DOHH2 (cell line): ENCODE measurements at regions not wholly inside any gene's neighbourhood (a gene's known extent, or its start where the extent isn't known, plus 50 kb on each side); places are given as distances from the start of the nearest gene placed in this dataset.

Source experiments
- H3F3A ChIP-seq: fragments of 200-600 bp; sonication (generic), shearing (Covaris generic); 2 replicates; pipeline ENCODE4 v1.6.0; 2016; ENCODE audit warnings: antibody characterized with exemption, mild to moderate bottlenecking; ENCODE audit not compliant: control insufficient read depth, insufficient read depth
- H3K27ac ChIP-seq: fragments of 200-600 bp; sonication (generic); 2 replicates; pipeline ENCODE4 v1.5.1; 2014; ENCODE audit warnings: low read depth, mild to moderate bottlenecking, low read length, moderate library complexity
- H3K27me3 ChIP-seq: fragments of 200-600 bp; sonication (generic); 2 replicates; pipeline ENCODE4 v1.6.1; 2014; ENCODE audit warnings: mild to moderate bottlenecking, low read length, mixed read lengths; ENCODE audit not compliant: control insufficient read depth
- H3K36me3 ChIP-seq: fragments of 200-600 bp; sonication (generic); 2 replicates; pipeline ENCODE4 v1.6.1; 2014; ENCODE audit warnings: mild to moderate bottlenecking, low read length, moderate library complexity, mixed read lengths; ENCODE audit not compliant: control insufficient read depth
- H3K4me1 ChIP-seq: fragments of 200-600 bp; sonication (generic); 2 replicates; pipeline ENCODE4 v1.6.1; 2014; ENCODE audit warnings: mild to moderate bottlenecking, low read length, mixed read lengths; ENCODE audit not compliant: control insufficient read depth
- H3K4me2 ChIP-seq: fragments of 200-600 bp; sonication (generic); 2 replicates; pipeline ENCODE4 v1.6.0; 2014; ENCODE audit warnings: mild to moderate bottlenecking, low read length, moderate library complexity
- H3K4me3 ChIP-seq: fragments of 200-600 bp; sonication (generic); 2 replicates; pipeline ENCODE4 v1.5.1; 2014; ENCODE audit warnings: mild to moderate bottlenecking, low read length, mixed read lengths
- H3K79me2 ChIP-seq: fragments of 200-600 bp; sonication (generic); 2 replicates; pipeline ENCODE4 v1.6.1; 2014; ENCODE audit warnings: mild to moderate bottlenecking, low read length, mixed read lengths; ENCODE audit not compliant: control insufficient read depth
- H3K9me2 ChIP-seq: fragments of 200-600 bp; sonication (generic); replicated peaks from 2 replicates; pipeline ENCODE4 v1.6.1; 2014; ENCODE audit warnings: mild to moderate bottlenecking, low read length, mixed read lengths; ENCODE audit not compliant: control insufficient read depth
- H3K9me3 ChIP-seq: fragments of 200-600 bp; sonication (generic); 2 replicates; pipeline ENCODE4 v1.6.1; 2014; ENCODE audit warnings: antibody characterized with exemption, low read length, mixed read lengths; ENCODE audit not compliant: control insufficient read depth, insufficient read depth
- H4K20me1 ChIP-seq: fragments of 200-600 bp; sonication (generic); 2 replicates; pipeline ENCODE4 v1.6.0; 2014; ENCODE audit warnings: low read depth, mild to moderate bottlenecking, antibody characterized with exemption, low read length, moderate library complexity; ENCODE audit not compliant: control insufficient read depth, insufficient read depth
- CTCF ChIP-seq: fragments of 200-600 bp; sonication (generic); IDR thresholded peaks from one replicate; pipeline ENCODE4 v1.5.1; 2014; ENCODE audit warnings: antibody characterized with exemption, mild to moderate bottlenecking, low read depth, low read length; ENCODE audit not compliant: poor library complexity, severe bottlenecking
- EZH2phosphoT487 ChIP-seq: fragments of 200-600 bp; sonication (generic); IDR thresholded peaks from 2 replicates; pipeline ENCODE4 v1.6.1; 2017; ENCODE audit warnings: borderline replicate concordance, mild to moderate bottlenecking, antibody characterized with exemption, low read length, moderate library complexity, mixed read lengths

DNA sequence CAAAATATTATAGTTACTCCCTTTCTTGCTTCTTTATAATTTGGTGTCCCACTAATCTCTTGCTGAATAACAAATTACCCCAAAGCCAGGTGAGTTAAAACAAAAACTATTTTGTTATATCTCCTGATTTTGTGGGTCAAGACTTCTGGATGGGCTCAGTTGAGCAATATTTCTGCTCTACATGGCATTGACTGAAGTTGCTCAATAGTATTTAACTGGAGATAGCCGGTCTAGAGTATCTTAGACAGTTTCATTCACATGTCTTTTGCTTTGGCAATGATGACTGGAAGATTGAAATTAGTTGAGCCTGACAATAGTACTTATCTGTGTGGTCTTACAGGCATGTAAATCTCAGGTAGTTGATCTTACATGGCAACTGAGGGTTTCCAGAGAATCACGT is 51.0 kb upstream of the TP63 start:
- Histone ChIP-seq H3K79me2 (no peaks in the 10 kb centered on the region), H3F3A (no peaks in the 10 kb centered on the region), H3K4me3 (no peak overlapping the region), H3K9me3 (no peaks in the 10 kb centered on the region), H4K20me1 (no peaks in the 10 kb centered on the region), H3K27me3 (no peaks in the 10 kb centered on the region), H3K4me2 (no peak overlapping the region), H3K36me3 (no peaks in the 10 kb centered on the region), H3K9me2 (no peaks in the 10 kb centered on the region), H3K27ac (no peak overlapping the region), H3K4me1 (no peaks in the 10 kb centered on the region)
- TF ChIP-seq EZH2phosphoT487: no peak
- no peak for TF ChIP-seq CTCF
